Keratinocyte (primary cell): ENCODE measurements at regions not wholly inside any gene's neighbourhood (a gene's known extent, or its start where the extent isn't known, plus 50 kb on each side); places are given as distances from the start of the nearest gene placed in this dataset.

Source experiments
- DNase-seq: peaks from one replicate; pipeline ENCODE4 v3.0.0-alpha.2; 2011; ENCODE audit warnings: low read depth, missing footprints, low spot score
- FAIRE-seq: peaks from 2 replicates; lab custom pipeline; 2011; peaks lifted over from hg19 to GRCh38; lab: Jason Lieb, UNC
- H2AFZ ChIP-seq: 2 replicates; pipeline ENCODE4 v1.6.0; 2012; ENCODE audit warnings: low read length, control low read depth, inconsistent platforms; ENCODE audit not compliant: control insufficient read depth
- H3K27ac ChIP-seq: 2 replicates; pipeline ENCODE4 v1.5.1; 2011; ENCODE audit warnings: low read length; ENCODE audit not compliant: control insufficient read depth, insufficient read depth
- H3K27me3 ChIP-seq: 3 replicates; pipeline ENCODE4 v1.6.0; 2011; ENCODE audit warnings: low read length; ENCODE audit not compliant: control insufficient read depth, insufficient read depth; ENCODE audit errors: extremely low read depth
- H3K36me3 ChIP-seq, 2 experiments: 2 replicates in 1 of 2; 3 replicates in 1 of 2; pipeline ENCODE4 v1.5.1; 2011; ENCODE audit warnings: low read length in 2 of 2, mild to moderate bottlenecking in 1 of 2; ENCODE audit not compliant: control insufficient read depth in 2 of 2, insufficient read depth in 2 of 2; ENCODE audit errors: extremely low read depth in 1 of 2
- H3K4me1 ChIP-seq: 3 replicates; pipeline ENCODE4 v1.5.1; 2011; ENCODE audit warnings: low read length; ENCODE audit not compliant: control insufficient read depth, insufficient read depth; ENCODE audit errors: extremely low read depth
- H3K4me2 ChIP-seq: 3 replicates; pipeline ENCODE4 v1.6.0; 2011; ENCODE audit warnings: low read depth, low read length; ENCODE audit not compliant: control insufficient read depth, insufficient read depth; ENCODE audit errors: extremely low read depth
- H3K4me3 ChIP-seq, 3 experiments: fragments of 200-600 bp in 1 of 3; sonication (generic) in 1 of 3; 2 replicates in 2 of 3; 3 replicates in 1 of 3; pipeline ENCODE4 v1.5.1; 2011 to 2016; ENCODE audit warnings: low read length in 3 of 3, mild to moderate bottlenecking in 3 of 3, control low read depth in 2 of 3, inconsistent platforms in 1 of 3, low read depth in 1 of 3, mixed read lengths in 1 of 3, mixed run types in 1 of 3, moderate library complexity in 1 of 3; ENCODE audit not compliant: control insufficient read depth in 2 of 3, insufficient read depth in 2 of 3; ENCODE audit errors: extremely low read depth in 1 of 3
- H3K79me2 ChIP-seq: 2 replicates; pipeline ENCODE4 v1.6.0; 2012; ENCODE audit warnings: low read length; ENCODE audit not compliant: control insufficient read depth, insufficient read depth
- H3K9ac ChIP-seq: 3 replicates; pipeline ENCODE4 v1.6.0; 2011; ENCODE audit warnings: low read length; ENCODE audit not compliant: control insufficient read depth, insufficient read depth; ENCODE audit errors: extremely low read depth
- H3K9me1 ChIP-seq: 3 replicates; pipeline ENCODE4 v1.6.0; 2011; ENCODE audit warnings: low read length; ENCODE audit not compliant: control insufficient read depth, insufficient read depth; ENCODE audit errors: extremely low read depth
- H3K9me3 ChIP-seq: 2 replicates; pipeline ENCODE4 v1.5.1; 2012; ENCODE audit warnings: low read depth, low read length; ENCODE audit not compliant: control insufficient read depth
- H4K20me1 ChIP-seq: 3 replicates; pipeline ENCODE4 v1.6.0; 2011; ENCODE audit warnings: low read length; ENCODE audit not compliant: control insufficient read depth, insufficient read depth; ENCODE audit errors: extremely low read depth
- CTCF ChIP-seq, 3 experiments: IDR thresholded peaks in 1 of 3; conservative IDR thresholded peaks in 1 of 3; optimal IDR thresholded peaks in 1 of 3; 2 replicates in 2 of 3; 3 replicates in 1 of 3; pipeline versions ENCODE3 to v1.5.1; 2011; ENCODE audit warnings: low read length in 3 of 3, mild to moderate bottlenecking in 3 of 3, moderate library complexity in 2 of 3, control low read depth in 1 of 3, inconsistent platforms in 1 of 3; ENCODE audit not compliant: insufficient read depth in 2 of 3; ENCODE audit errors: extremely low read depth in 1 of 3
- EZH2 ChIP-seq: IDR thresholded peaks from one replicate; pipeline ENCODE4 v1.6.1; 2012; ENCODE audit warnings: inconsistent platforms, mild to moderate bottlenecking, low read length, moderate library complexity
- dilution Hi-C: fragments of 300-500 bp; cut with MboI; formaldehyde crosslinking; loops from one replicate; pipeline ENCODE4 v1.7.0; 2020; ENCODE audit warnings: low sequenced_read_pairs; ENCODE audit not compliant: extremely low pct_ligation_motif_present

- dilution Hi-C loops, result no loop called here
- Histone ChIP-seq H3K27me3 (no peaks in the 10 kb centered on the region), H2AFZ (no peak overlapping the region), H3K4me1 (no peaks in the 10 kb centered on the region), H3K79me2 (no peaks in the 10 kb centered on the region), H3K9ac (no peak overlapping the region), H3K4me3 (no peak overlapping the region), H4K20me1 (no peaks in the 10 kb centered on the region), H3K36me3 (no peaks in the 10 kb centered on the region), H3K4me2 (no peak overlapping the region), H3K9me1 (no peaks in the 10 kb centered on the region), H3K27ac (no peak overlapping the region), H3K9me3 (no peaks in the 10 kb centered on the region)
- no peak for TF ChIP-seq EZH2
- no peak for TF ChIP-seq CTCF (optimal IDR thresholded peaks at IDR 0.05 in 1 of 3, IDR thresholded peaks at IDR 0.05 in 1 of 3, conservative IDR thresholded peaks at IDR 0.05 in 1 of 3; ENCODE audit: extremely low read depth in 1 of 3, insufficient read depth in 2 of 3, low read length in 3 of 3)
- DNase-seq (no peak), FAIRE-seq (no peak)
Observed at GRCh38 chr5:159632866-159633265, 283.4 kb upstream of the ADRA1B start.

GRCh38 chr5:159638481-159638880, 277.8 kb upstream of the ADRA1B start:
- H3K79me2 ChIP-seq, result no peaks in the 10 kb centered on the region
- H4K20me1 ChIP-seq, result no peaks in the 10 kb centered on the region
- H3K27me3 ChIP-seq, result no peaks in the 10 kb centered on the region
- H3K4me3 ChIP-seq, result no peak overlapping the region
- no peak overlapping the region for H3K27ac ChIP-seq
- H3K9me1 ChIP-seq, result no peaks in the 10 kb centered on the region
- no peaks in the 10 kb centered on the region for H3K9me3 ChIP-seq
- H3K4me2 ChIP-seq, result no peak overlapping the region
- H3K36me3 ChIP-seq, result no peaks in the 10 kb centered on the region
- H3K9ac ChIP-seq, result no peak overlapping the region
- FAIRE-seq, result no peak
- H3K4me1 ChIP-seq, result no peaks in the 10 kb centered on the region
- DNase-seq, result no peak
- TF ChIP-seq EZH2 (no peak), CTCF (optimal IDR thresholded peaks at IDR 0.05 in 1 of 3, IDR thresholded peaks at IDR 0.05 in 1 of 3, conservative IDR thresholded peaks at IDR 0.05 in 1 of 3; ENCODE audit: extremely low read depth in 1 of 3, insufficient read depth in 2 of 3, low read length in 3 of 3) (no peak)
- dilution Hi-C loops, result no loop called here
- no peak overlapping the region for H2AFZ ChIP-seq
